ENCODE measurements at regions not wholly inside any gene's neighbourhood (a gene's known extent, or its start where the extent isn't known, plus 50 kb on each side); places are given as distances from the start of the nearest gene placed in this dataset.

DNA sequence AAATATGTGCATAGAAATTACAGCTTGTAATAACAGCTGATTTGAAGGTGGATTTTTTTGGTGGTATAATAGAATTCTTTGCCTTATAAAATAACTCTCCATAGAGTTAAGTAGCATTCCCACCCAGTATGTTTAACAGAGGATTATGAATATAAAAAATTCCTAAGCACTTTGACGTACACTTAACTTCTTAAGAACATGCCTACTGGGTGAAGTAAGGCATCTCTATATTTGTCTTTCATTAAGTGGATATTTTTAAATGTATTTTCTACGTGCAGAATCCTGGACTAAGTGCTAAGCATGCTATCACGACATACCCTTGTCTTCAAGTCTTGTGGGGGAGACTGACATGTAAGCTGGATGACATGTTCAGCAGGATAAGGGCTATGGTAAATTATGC lies 217.7 kb upstream of the BMPER start:
- intact Hi-C loops (cut with micrococcal nuclease): no loop called here
- Histone ChIP-seq H3K27ac (ENCODE audit: low read depth in 1 of 2, low read length in 2 of 2) (no peak overlapping the region), H3K4me1 (ENCODE audit: control insufficient read depth in 1 of 2, insufficient read depth in 2 of 2, low read length in 2 of 2) (no peaks in the 10 kb centered on the region), H3K9ac (ENCODE audit: insufficient read depth, low read length, poor library complexity, severe bottlenecking) (no peak overlapping the region), H2AFZ (ENCODE audit: insufficient read depth, low read depth, low read length, poor library complexity, severe bottlenecking) (no peak overlapping the region), H3K27me3 (ENCODE audit: control insufficient read depth in 2 of 2, insufficient read depth in 2 of 2, low read length in 2 of 2) (no peaks in the 10 kb centered on the region), H3K36me3 (replicated peaks in 1 of 2; ENCODE audit: control insufficient read depth in 1 of 2, insufficient read depth in 2 of 2, low read length in 2 of 2) (no peaks in the 10 kb centered on the region), H3K4me3 (replicated peaks in 1 of 3; ENCODE audit: low read depth in 2 of 3, low read length in 3 of 3) (no peak overlapping the region), H3K4me2 (replicated peaks; ENCODE audit: extremely low read depth, low read length, poor library complexity, severe bottlenecking) (no peak overlapping the region), H4K20me1 (ENCODE audit: insufficient read depth, low read length) (no peaks in the 10 kb centered on the region), H3K79me2 (ENCODE audit: insufficient read depth, low read length) (no peaks in the 10 kb centered on the region), H3K9me3 (replicated peaks in 1 of 2; ENCODE audit: control insufficient read depth in 1 of 2, insufficient read depth in 1 of 2, low read length in 2 of 2) (peaks cover 3 to 9% of the 10 kb centered on the region in 2 donors)
- WGBS (ENCODE audit: insufficient coverage): no CpG with 5 or more reads among the region's 3 CpGs
- Mint-ChIP-seq H3K4me3 (no peak overlapping the region), H3K27ac (no peak overlapping the region), H3K36me3 (no peaks in the 10 kb centered on the region), H3K27me3 (ENCODE audit: low read depth in 3 of 3) (peaks cover 0 to 2% (median 0%) of the 10 kb centered on the region in 3 donors), H3K9me3 (peaks cover 3 to 17% (median 9%) of the 10 kb centered on the region in 7 donors), H3K4me1 (no peaks in the 10 kb centered on the region)
- TF ChIP-seq, protein P1, sequence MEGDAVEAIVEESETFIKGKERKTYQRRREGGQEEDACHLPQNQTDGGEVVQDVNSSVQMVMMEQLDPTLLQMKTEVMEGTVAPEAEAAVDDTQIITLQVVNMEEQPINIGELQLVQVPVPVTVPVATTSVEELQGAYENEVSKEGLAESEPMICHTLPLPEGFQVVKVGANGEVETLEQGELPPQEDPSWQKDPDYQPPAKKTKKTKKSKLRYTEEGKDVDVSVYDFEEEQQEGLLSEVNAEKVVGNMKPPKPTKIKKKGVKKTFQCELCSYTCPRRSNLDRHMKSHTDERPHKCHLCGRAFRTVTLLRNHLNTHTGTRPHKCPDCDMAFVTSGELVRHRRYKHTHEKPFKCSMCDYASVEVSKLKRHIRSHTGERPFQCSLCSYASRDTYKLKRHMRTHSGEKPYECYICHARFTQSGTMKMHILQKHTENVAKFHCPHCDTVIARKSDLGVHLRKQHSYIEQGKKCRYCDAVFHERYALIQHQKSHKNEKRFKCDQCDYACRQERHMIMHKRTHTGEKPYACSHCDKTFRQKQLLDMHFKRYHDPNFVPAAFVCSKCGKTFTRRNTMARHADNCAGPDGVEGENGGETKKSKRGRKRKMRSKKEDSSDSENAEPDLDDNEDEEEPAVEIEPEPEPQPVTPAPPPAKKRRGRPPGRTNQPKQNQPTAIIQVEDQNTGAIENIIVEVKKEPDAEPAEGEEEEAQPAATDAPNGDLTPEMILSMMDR (IDR thresholded peaks at IDR 0.05): no peak
- no peak for DNase-seq

DNA sequence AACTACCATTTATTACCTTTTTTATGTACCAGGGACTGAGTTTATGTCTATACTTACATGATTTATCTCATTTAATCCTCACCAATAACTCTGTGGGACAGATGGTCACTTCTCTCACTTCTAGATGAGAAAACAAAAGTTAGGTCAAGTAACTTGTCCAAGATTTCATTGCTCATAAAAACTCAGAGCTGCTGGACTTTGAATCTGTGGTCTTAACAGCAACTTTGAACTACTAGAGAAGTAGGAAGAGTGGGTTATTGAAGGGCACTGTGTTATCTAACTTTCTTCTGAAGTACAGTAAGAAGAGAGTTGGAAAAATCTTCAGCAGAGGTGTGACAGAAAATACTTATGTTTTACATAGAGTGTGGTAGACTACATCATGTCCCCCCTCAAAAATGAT lies 214.2 kb upstream of the BMPER start:
- TF ChIP-seq, protein P1 (IDR thresholded peaks at IDR 0.05): no peak
- H3K79me2 ChIP-seq (ENCODE audit: insufficient read depth, low read length): no peaks in the 10 kb centered on the region
- H3K4me1 ChIP-seq (ENCODE audit: control insufficient read depth in 1 of 2, insufficient read depth in 2 of 2, low read length in 2 of 2): no peaks in the 10 kb centered on the region
- no peak overlapping the region for H3K4me2 ChIP-seq (replicated peaks; ENCODE audit: extremely low read depth, low read length, poor library complexity, severe bottlenecking)
- Mint-ChIP-seq H3K4me3 (no peak overlapping the region), H3K27me3 (ENCODE audit: low read depth in 3 of 3) (peaks cover 0 to 4% (median 0%) of the 10 kb centered on the region in 3 donors), H3K9me3 (peaks cover 2 to 13% (median 6%) of the 10 kb centered on the region in 7 donors), H3K4me1 (no peaks in the 10 kb centered on the region), H3K36me3 (no peaks in the 10 kb centered on the region), H3K27ac (no peak overlapping the region)
- no peak overlapping the region for H2AFZ ChIP-seq (ENCODE audit: insufficient read depth, low read depth, low read length, poor library complexity, severe bottlenecking)
- H3K9ac ChIP-seq (ENCODE audit: insufficient read depth, low read length, poor library complexity, severe bottlenecking): no peak overlapping the region
- no peaks in the 10 kb centered on the region for H3K36me3 ChIP-seq (replicated peaks in 1 of 2; ENCODE audit: control insufficient read depth in 1 of 2, insufficient read depth in 2 of 2, low read length in 2 of 2)
- no peak overlapping the region for H3K4me3 ChIP-seq (replicated peaks in 1 of 3; ENCODE audit: low read depth in 2 of 3, low read length in 3 of 3)
- H4K20me1 ChIP-seq (ENCODE audit: insufficient read depth, low read length): no peaks in the 10 kb centered on the region
- no peak for DNase-seq
- no peak overlapping the region for H3K27ac ChIP-seq (ENCODE audit: low read depth in 1 of 2, low read length in 2 of 2)
- peaks cover 2 to 3% of the 10 kb centered on the region in 2 donors for H3K9me3 ChIP-seq (replicated peaks in 1 of 2; ENCODE audit: control insufficient read depth in 1 of 2, insufficient read depth in 1 of 2, low read length in 2 of 2)
- H3K27me3 ChIP-seq (ENCODE audit: control insufficient read depth in 2 of 2, insufficient read depth in 2 of 2, low read length in 2 of 2): no peaks in the 10 kb centered on the region
- intact Hi-C loops (cut with micrococcal nuclease): no loop called here
